HEK293T (cell line): ENCODE measurements at regions not wholly inside any gene's neighbourhood (a gene's known extent, or its start where the extent isn't known, plus 50 kb on each side); places are given as distances from the start of the nearest gene placed in this dataset.

Experiments used
- ARNT ChIP-seq: fragments of 450-650 bp; IDR thresholded peaks from 2 replicates; pipeline ENCODE4 v1.6.1; 2017; ENCODE audit warnings: mild to moderate bottlenecking
- ELF4 ChIP-seq: fragments of 450-650 bp; IDR thresholded peaks from 2 replicates; pipeline ENCODE4 v1.6.1; 2017; ENCODE audit warnings: antibody characterized with exemption
- FOXA1 ChIP-seq: fragments of 450-650 bp; IDR thresholded peaks from 2 replicates; pipeline ENCODE4 v1.6.1; 2016; ENCODE audit warnings: mild to moderate bottlenecking
- FOXK2 ChIP-seq: fragments of 450-650 bp; IDR thresholded peaks from 2 replicates; pipeline ENCODE4 v1.6.1; 2016; ENCODE audit warnings: mild to moderate bottlenecking
- HDGF ChIP-seq: fragments of 450-650 bp; IDR thresholded peaks from 2 replicates; pipeline ENCODE4 v1.6.1; 2017; ENCODE audit warnings: antibody characterized with exemption, borderline replicate concordance
- ZNF384 ChIP-seq: fragments of 450-650 bp; IDR thresholded peaks from 2 replicates; pipeline ENCODE4 v1.6.1; 2016

- TF ChIP-seq FOXA1 (no peak), FOXK2 (no peak), ARNT (no peak), ELF4 (no peak), HDGF (no peak), ZNF384 (no peak)
Observed at GRCh38 chr12:22124987-22125386, 79.0 kb downstream of the CMAS start.
